Endothelial cell of umbilical vein (primary cell): ENCODE measurements at regions not wholly inside any gene's neighbourhood (a gene's known extent, or its start where the extent isn't known, plus 50 kb on each side); places are given as distances from the start of the nearest gene placed in this dataset.

Source experiments
- BruUV-seq: library from RNA; stranded (reverse); fragments of 400-500 nt; replicated peaks from 2 replicates; lab custom pipeline; 2021; lab: Mats Ljungman, UMichigan
- CTCF ChIA-PET: fragments of 300-600, 350-600 bp; sonication (Branson Sonifier 250); formaldehyde crosslinking; loops from one replicate; lab custom pipeline; 2021; ENCODE audit warnings: antibody characterized with exemption, inconsistent platforms; lab: Charles Lee
- POLR2A ChIA-PET: fragments of 300-600, 350-600 bp; sonication (Branson Sonifier 250); formaldehyde crosslinking; loops from one replicate; lab custom pipeline; 2021; ENCODE audit warnings: antibody characterized with exemption, inconsistent platforms; lab: Charles Lee
- DNase-seq: peaks from one replicate; pipeline ENCODE4 v3.0.0-alpha.2; 2011; ENCODE audit warnings: low read depth, low spot score
- FAIRE-seq: peaks from 2 replicates; lab custom pipeline; 2011; peaks lifted over from hg19 to GRCh38; lab: Jason Lieb, UNC
- H2AFZ ChIP-seq: 2 replicates; pipeline ENCODE4 v1.6.0; 2012; ENCODE audit warnings: low read depth, low read length, control low read depth, inconsistent platforms
- H3K27ac ChIP-seq: 2 replicates; pipeline ENCODE4 v1.5.1; 2011; ENCODE audit warnings: low read depth, mild to moderate bottlenecking, control low read depth, low read length, moderate library complexity; ENCODE audit not compliant: insufficient read depth
- H3K27me3 ChIP-seq, 2 experiments: 2 replicates each; pipeline versions ENCODE4 v1.6.0 to v1.6.1; 2011; ENCODE audit warnings: low read length in 2 of 2, mixed read lengths in 1 of 2; ENCODE audit not compliant: control insufficient read depth in 2 of 2, insufficient read depth in 2 of 2
- H3K36me3 ChIP-seq, 2 experiments: 2 replicates in 1 of 2; 3 replicates in 1 of 2; pipeline ENCODE4 v1.5.1; 2011; ENCODE audit warnings: low read length in 2 of 2, mild to moderate bottlenecking in 1 of 2, moderate library complexity in 1 of 2; ENCODE audit not compliant: control insufficient read depth in 2 of 2, insufficient read depth in 2 of 2; ENCODE audit errors: extremely low read depth in 1 of 2
- H3K4me1 ChIP-seq: 3 replicates; pipeline ENCODE4 v1.5.1; 2011; ENCODE audit warnings: mild to moderate bottlenecking, low read length; ENCODE audit not compliant: control insufficient read depth, insufficient read depth; ENCODE audit errors: extremely low read depth
- H3K4me2 ChIP-seq: 2 replicates; pipeline ENCODE4 v1.6.1; 2011; ENCODE audit warnings: low read length, control low read depth, mixed read lengths; ENCODE audit not compliant: insufficient read depth
- H3K4me3 ChIP-seq, 3 experiments: fragments of 200-600 bp in 1 of 3; sonication (generic), shearing (Covaris generic) in 1 of 3; replicated peaks in 1 of 3; 2 replicates each; pipeline ENCODE4 v1.5.1; 2011 to 2016; ENCODE audit warnings: control low read depth in 3 of 3, low read length in 3 of 3, mild to moderate bottlenecking in 2 of 3, inconsistent platforms in 1 of 3, low read depth in 1 of 3, moderate library complexity in 1 of 3; ENCODE audit not compliant: insufficient read depth in 1 of 3
- H3K79me2 ChIP-seq: 2 replicates; pipeline ENCODE4 v1.6.0; 2012; ENCODE audit warnings: low read length, inconsistent platforms; ENCODE audit not compliant: control insufficient read depth, insufficient read depth
- H3K9ac ChIP-seq: replicated peaks from 2 replicates; pipeline ENCODE3; 2011; ENCODE audit warnings: low read length, control low read depth; ENCODE audit not compliant: insufficient read depth; ENCODE audit errors: extremely low read depth
- H3K9me1 ChIP-seq: replicated peaks from 3 replicates; pipeline ENCODE4 v1.6.0; 2011; ENCODE audit warnings: mild to moderate bottlenecking, low read length; ENCODE audit not compliant: control insufficient read depth, insufficient read depth; ENCODE audit errors: extremely low read depth
- H3K9me3 ChIP-seq: replicated peaks from 2 replicates; pipeline ENCODE4 v1.5.1; 2012; ENCODE audit warnings: low read length, inconsistent platforms; ENCODE audit not compliant: control insufficient read depth, insufficient read depth
- H4K20me1 ChIP-seq: replicated peaks from 2 replicates; pipeline ENCODE3; 2011; ENCODE audit warnings: mild to moderate bottlenecking, low read length; ENCODE audit not compliant: control insufficient read depth, insufficient read depth; ENCODE audit errors: extremely low read depth
- EZH2 ChIP-seq: IDR thresholded peaks from 2 replicates; pipeline ENCODE4 v1.6.1; 2012; ENCODE audit warnings: borderline replicate concordance, low read depth, mild to moderate bottlenecking, moderate library complexity, low read length, inconsistent platforms; ENCODE audit not compliant: severe bottlenecking
- FOS ChIP-seq: IDR thresholded peaks from 2 replicates; pipeline ENCODE4 v1.6.1; 2011; ENCODE audit warnings: mild to moderate bottlenecking, low read length, moderate library complexity, borderline replicate concordance; ENCODE audit not compliant: insufficient read depth
- JUN ChIP-seq: IDR thresholded peaks from 2 replicates; pipeline ENCODE4 v1.6.1; 2011; ENCODE audit warnings: borderline replicate concordance, low read depth; ENCODE audit not compliant: insufficient read length, insufficient read depth
- POLR2A ChIP-seq: IDR thresholded peaks from 2 replicates; pipeline ENCODE4 v1.6.1; 2012; ENCODE audit warnings: low read depth, mild to moderate bottlenecking, control low read depth, low read length
- POLR2AphosphoS5 ChIP-seq: IDR thresholded peaks from 2 replicates; pipeline ENCODE4 v1.6.1; 2012; ENCODE audit warnings: low read depth, mild to moderate bottlenecking, control low read depth, low read length, moderate library complexity; ENCODE audit not compliant: insufficient read depth
- dilution Hi-C: fragments of 300-500 bp; cut with MboI; formaldehyde crosslinking; loops from one replicate; pipeline ENCODE4 v1.15.0; 2019; ENCODE audit warnings: low sequenced_read_pairs; ENCODE audit not compliant: extremely low pct_ligation_motif_present
- intact Hi-C: fragments of 100-400 bp; cut with micrococcal nuclease; formaldehyde crosslinking; loops from one replicate; pipeline ENCODE4 v1.10.0; 2022
- TF ChIP-seq, protein P1 (sequence below), 2 donors: IDR thresholded peaks; 1 replicate in 1 of 2; 2 replicates in 1 of 2; pipeline ENCODE4 v1.5.1; 2011; ENCODE audit warnings: low read length in 2 of 2, mild to moderate bottlenecking in 2 of 2, moderate library complexity in 2 of 2, control low read depth in 1 of 2, inconsistent platforms in 1 of 2, low read depth in 1 of 2; ENCODE audit not compliant: insufficient read depth in 1 of 2; ENCODE audit errors: extremely low read depth in 1 of 2
- TF ChIP-seq, protein P2 (sequence below): IDR thresholded peaks from 2 replicates; pipeline ENCODE4 v1.6.1; 2011; ENCODE audit not compliant: insufficient read depth, insufficient read length

DNA sequence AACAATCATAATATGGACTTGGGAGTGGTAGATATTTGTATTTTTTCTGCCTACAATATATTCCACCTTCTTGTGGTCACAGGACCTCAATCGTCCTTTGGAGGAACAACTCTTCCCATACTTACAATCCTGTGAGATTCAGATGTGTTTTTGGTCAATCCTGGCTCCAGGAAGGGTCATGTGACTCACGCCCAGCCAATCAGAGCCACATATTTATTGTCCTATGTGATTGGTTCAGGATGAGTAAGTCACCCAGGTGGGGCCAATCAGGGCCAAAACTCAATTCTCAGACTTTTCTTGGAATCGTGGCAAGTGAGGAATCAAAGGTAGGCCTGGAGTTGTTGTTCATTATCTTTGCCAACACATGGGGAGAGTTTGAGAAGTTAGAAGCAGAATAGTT lies 264.9 kb downstream of the SUDS3 start:
- FAIRE-seq, result no peak
- dilution Hi-C loops (no loop called here), intact Hi-C loops (no loop called here)
- no peaks in the 10 kb centered on the region for H3K36me3 ChIP-seq
- H3K27me3 ChIP-seq, result no peaks in the 10 kb centered on the region
- POLR2A ChIA-PET, result no interaction called here
- no peak overlapping the region for H3K4me3 ChIP-seq
- CTCF ChIA-PET, result no interaction called here
- no peak overlapping the region for H3K9ac ChIP-seq
- no peak overlapping the region for H3K27ac ChIP-seq
- H3K9me3 ChIP-seq, result peaks cover 2% of the 10 kb centered on the region
- H3K9me1 ChIP-seq, result no peaks in the 10 kb centered on the region
- no peaks in the 10 kb centered on the region for H4K20me1 ChIP-seq
- no peak overlapping the region for H3K4me2 ChIP-seq
- no peaks in the 10 kb centered on the region for H3K4me1 ChIP-seq
- TF ChIP-seq, protein P1, sequence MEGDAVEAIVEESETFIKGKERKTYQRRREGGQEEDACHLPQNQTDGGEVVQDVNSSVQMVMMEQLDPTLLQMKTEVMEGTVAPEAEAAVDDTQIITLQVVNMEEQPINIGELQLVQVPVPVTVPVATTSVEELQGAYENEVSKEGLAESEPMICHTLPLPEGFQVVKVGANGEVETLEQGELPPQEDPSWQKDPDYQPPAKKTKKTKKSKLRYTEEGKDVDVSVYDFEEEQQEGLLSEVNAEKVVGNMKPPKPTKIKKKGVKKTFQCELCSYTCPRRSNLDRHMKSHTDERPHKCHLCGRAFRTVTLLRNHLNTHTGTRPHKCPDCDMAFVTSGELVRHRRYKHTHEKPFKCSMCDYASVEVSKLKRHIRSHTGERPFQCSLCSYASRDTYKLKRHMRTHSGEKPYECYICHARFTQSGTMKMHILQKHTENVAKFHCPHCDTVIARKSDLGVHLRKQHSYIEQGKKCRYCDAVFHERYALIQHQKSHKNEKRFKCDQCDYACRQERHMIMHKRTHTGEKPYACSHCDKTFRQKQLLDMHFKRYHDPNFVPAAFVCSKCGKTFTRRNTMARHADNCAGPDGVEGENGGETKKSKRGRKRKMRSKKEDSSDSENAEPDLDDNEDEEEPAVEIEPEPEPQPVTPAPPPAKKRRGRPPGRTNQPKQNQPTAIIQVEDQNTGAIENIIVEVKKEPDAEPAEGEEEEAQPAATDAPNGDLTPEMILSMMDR (IDR thresholded peaks at IDR 0.05; ENCODE audit: extremely low read depth in 1 of 2, insufficient read depth in 1 of 2, low read depth in 1 of 2, low read length in 2 of 2), result no peak
- TF ChIP-seq POLR2A (no peak), FOS (no peak), EZH2 (no peak), POLR2AphosphoS5 (no peak), JUN (no peak)
- TF ChIP-seq, protein P2, sequence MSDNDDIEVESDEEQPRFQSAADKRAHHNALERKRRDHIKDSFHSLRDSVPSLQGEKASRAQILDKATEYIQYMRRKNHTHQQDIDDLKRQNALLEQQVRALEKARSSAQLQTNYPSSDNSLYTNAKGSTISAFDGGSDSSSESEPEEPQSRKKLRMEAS, result no peak
- H2AFZ ChIP-seq, result no peak overlapping the region
- BruUV-seq, result no TSS peak
- no peak for DNase-seq
- no peaks in the 10 kb centered on the region for H3K79me2 ChIP-seq
